ENCODE measurements at regions not wholly inside any gene's neighbourhood (a gene's known extent, or its start where the extent isn't known, plus 50 kb on each side); places are given as distances from the start of the nearest gene placed in this dataset.

GRCh38 chr12:98329589-98329988 lies 185.8 kb upstream of the TMPO start:
- ATAC-seq (no peak), DNase-seq (ENCODE audit: low spot score) (no peak)

GRCh38 chr12:98332642-98333041 lies 182.7 kb upstream of the TMPO start:
- ATAC-seq, result no peak
- DNase-seq (ENCODE audit: low spot score), result no peak

GRCh38 chr12:98334768-98335167 lies 180.6 kb upstream of the TMPO start:
- DNase-seq (ENCODE audit: low spot score) (no peak), ATAC-seq (no peak)

GRCh38 chr12:98341026-98341425 lies 174.4 kb upstream of the TMPO start:
- ATAC-seq (no peak), DNase-seq (ENCODE audit: low spot score) (no peak)

GRCh38 chr12:98341732-98342131 lies 173.7 kb upstream of the TMPO start:
- DNase-seq (ENCODE audit: low spot score), result no peak
- no peak for ATAC-seq

- ATAC-seq (no peak), DNase-seq (ENCODE audit: low spot score) (no peak)
Measured at GRCh38 chr12:98343002-98343567, 172.3 kb upstream of the TMPO start.

GRCh38 chr12:98344046-98344930 lies 171.1 kb upstream of the TMPO start:
- no peak for DNase-seq (ENCODE audit: low spot score)

GRCh38 chr12:98345308-98345876 lies 170.0 kb upstream of the TMPO start:
- ATAC-seq (no peak), DNase-seq (ENCODE audit: low spot score) (no peak)

More at GRCh38 chr12:98344046-98344930, 171.1 kb upstream of the TMPO start:
- no peak for ATAC-seq

GRCh38 chr12:98351089-98351488 lies 164.3 kb upstream of the TMPO start:
- DNase-seq (ENCODE audit: low spot score) (no peak), ATAC-seq (no peak)

GRCh38 chr12:98351784-98352183 lies 163.6 kb upstream of the TMPO start:
- ATAC-seq (no peak), DNase-seq (ENCODE audit: low spot score) (no peak)

- DNase-seq (ENCODE audit: low spot score) (no peak), ATAC-seq (no peak)
Measured at GRCh38 chr12:98352218-98352811, 163.1 kb upstream of the TMPO start.

- DNase-seq (ENCODE audit: low spot score), result no peak
- ATAC-seq, result no peak
Measured at GRCh38 chr12:98352835-98353234, 162.6 kb upstream of the TMPO start.

GRCh38 chr12:98354520-98355035 lies 160.8 kb upstream of the TMPO start:
- no peak for ATAC-seq
- no peak for DNase-seq (ENCODE audit: low spot score)

- DNase-seq (ENCODE audit: low spot score), result no peak
- ATAC-seq, result no peak
Measured at GRCh38 chr12:98355322-98355721, 160.1 kb upstream of the TMPO start.

GRCh38 chr12:98355933-98356332 lies 159.5 kb upstream of the TMPO start:
- DNase-seq (ENCODE audit: low spot score) (no peak), ATAC-seq (no peak)

- ATAC-seq, result no peak
- DNase-seq (ENCODE audit: low spot score), result no peak
Measured at GRCh38 chr12:98358144-98358543, 157.2 kb upstream of the TMPO start.

- DNase-seq (ENCODE audit: low spot score), result no peak
- ATAC-seq, result no peak
Measured at GRCh38 chr12:98359856-98360255, 155.5 kb upstream of the TMPO start.

- no peak for ATAC-seq
- DNase-seq (ENCODE audit: low spot score), result no peak
Measured at GRCh38 chr12:98360401-98360800, 155.0 kb upstream of the TMPO start.

- ATAC-seq, result no peak
- no peak for DNase-seq (ENCODE audit: low spot score)
Measured at GRCh38 chr12:98369581-98369980, 145.8 kb upstream of the TMPO start.

GRCh38 chr12:98370976-98371375 lies 144.4 kb upstream of the TMPO start:
- DNase-seq (ENCODE audit: low spot score), result no peak
- no peak for ATAC-seq

GRCh38 chr12:98371419-98371818 lies 144.0 kb upstream of the TMPO start:
- DNase-seq (ENCODE audit: low spot score), result no peak
- ATAC-seq, result peak; percentile 31
